K562 (cell line): ENCODE measurements at regions not wholly inside any gene's neighbourhood (a gene's known extent, or its start where the extent isn't known, plus 50 kb on each side); places are given as distances from the start of the nearest gene placed in this dataset.

Experiments used
- PTTG1 ChIP-seq: fragments of 450-650 bp; IDR thresholded peaks from 2 replicates; pipeline ENCODE4 v1.6.1; 2016; ENCODE audit warnings: low read depth, mild to moderate bottlenecking, missing genetic modification characterization, missing compliant biosample characterization
- ZBTB49 ChIP-seq: sonication (generic); formaldehyde crosslinking; IDR thresholded peaks from 2 replicates; pipeline ENCODE4 v1.8.0; 2022; ENCODE audit warnings: missing genetic modification reagents, mild to moderate bottlenecking, borderline replicate concordance

- TF ChIP-seq ZBTB49: no peak
- TF ChIP-seq PTTG1 (tag): no peak
Measured at GRCh38 chr15:85942632-85943031, 137.0 kb upstream of the AGBL1 start.
